NB4 (cell line): ENCODE measurements at regions not wholly inside any gene's neighbourhood (a gene's known extent, or its start where the extent isn't known, plus 50 kb on each side); places are given as distances from the start of the nearest gene placed in this dataset.

Experiments used
- CTCF ChIP-seq: IDR thresholded peaks from one replicate; pipeline ENCODE4 v1.5.1; 2012; ENCODE audit warnings: low read depth, low read length
- MAX ChIP-seq: IDR thresholded peaks from 2 replicates; pipeline ENCODE4 v1.6.1; 2011; ENCODE audit warnings: low read depth, low read length
- POLR2A ChIP-seq: IDR thresholded peaks from 2 replicates; pipeline ENCODE4 v1.6.1; 2011; ENCODE audit warnings: mild to moderate bottlenecking; ENCODE audit not compliant: insufficient read length; ENCODE audit errors: extremely low read depth

GRCh38 chr9:87271696-87272477 is 225.8 kb upstream of the DAPK1 start:
- TF ChIP-seq POLR2A (no peak), CTCF (no peak), MAX (no peak)
